SK-N-SH treated with all-trans-retinoic acid at 6 μM for 48 hours (cell line): ENCODE measurements at regions not wholly inside any gene's neighbourhood (a gene's known extent, or its start where the extent isn't known, plus 50 kb on each side); places are given as distances from the start of the nearest gene placed in this dataset.

Experiments
- ATAC-seq: fragments of 200-7000 bp; cut with Tn5 transposase; 3 replicates; pipeline ENCODE4 v1.9.1; 2020; ENCODE audit warnings: mild to moderate bottlenecking, moderate library complexity
- ARNTL ChIP-seq: fragments of 450-650 bp; formaldehyde crosslinking; IDR thresholded peaks from 2 replicates; pipeline ENCODE4 v1.5.0; 2020; ENCODE audit warnings: low read depth, mild to moderate bottlenecking, moderate library complexity, borderline replicate concordance
- BACH2 ChIP-seq: fragments of 250-450 bp; sonication (Bioruptor Pico); IDR thresholded peaks from 2 replicates; pipeline ENCODE4 v1.9.0; 2021; ENCODE audit warnings: mild to moderate bottlenecking, borderline replicate concordance
- CSDC2 ChIP-seq: fragments of 250-450 bp; sonication (Bioruptor Pico); IDR thresholded peaks from 2 replicates; pipeline ENCODE4 v1.5.0; 2020; ENCODE audit warnings: mild to moderate bottlenecking, moderate library complexity
- ESRRG ChIP-seq: fragments of 250-450 bp; sonication (Bioruptor Pico); IDR thresholded peaks from 2 replicates; pipeline ENCODE4 v1.6.1; 2021; ENCODE audit warnings: mild to moderate bottlenecking
- GLIS3 ChIP-seq: fragments of 250-450 bp; sonication (Bioruptor Pico); IDR thresholded peaks from 2 replicates; pipeline ENCODE4 v1.5.0; 2020; ENCODE audit warnings: mild to moderate bottlenecking, moderate library complexity
- ISL1 ChIP-seq: fragments of 250-450 bp; sonication (Bioruptor Pico); IDR thresholded peaks from 2 replicates; pipeline ENCODE4 v2.1.2; 2022; ENCODE audit warnings: mild to moderate bottlenecking, moderate library complexity
- OSR1 ChIP-seq: fragments of 250-450 bp; sonication (Bioruptor Pico); IDR thresholded peaks from 2 replicates; pipeline ENCODE4 v1.8.0; 2022; ENCODE audit warnings: moderate library complexity, mild to moderate bottlenecking, inconsistent platforms
- PATZ1 ChIP-seq: fragments of 250-450 bp; sonication (Bioruptor Pico); IDR thresholded peaks from 2 replicates; pipeline ENCODE4 v1.8.0; 2020; ENCODE audit warnings: mild to moderate bottlenecking, moderate library complexity, borderline replicate concordance
- POU6F1 ChIP-seq: fragments of 250-450 bp; sonication (Bioruptor Pico); IDR thresholded peaks from 2 replicates; pipeline ENCODE4 v1.8.0; 2021; ENCODE audit warnings: low read depth, mild to moderate bottlenecking, moderate library complexity, borderline replicate concordance
- PPARA ChIP-seq: fragments of 250-450 bp; sonication (Bioruptor Pico); IDR thresholded peaks from 2 replicates; pipeline ENCODE4 v1.5.0; 2020; ENCODE audit warnings: mild to moderate bottlenecking, borderline replicate concordance
- RARB ChIP-seq: fragments of 250-450 bp; sonication (Bioruptor Pico); IDR thresholded peaks from 2 replicates; pipeline ENCODE4 v1.8.0; 2021; ENCODE audit warnings: mild to moderate bottlenecking, moderate library complexity
- SNAI2 ChIP-seq: fragments of 250-450 bp; sonication (Bioruptor Pico); IDR thresholded peaks from 2 replicates; pipeline ENCODE4 v1.5.0; 2020; ENCODE audit warnings: mild to moderate bottlenecking, moderate library complexity
- TCF4 ChIP-seq: fragments of 250-450 bp; sonication (Bioruptor Pico); IDR thresholded peaks from 2 replicates; pipeline ENCODE4 v1.8.0; 2021; ENCODE audit warnings: mild to moderate bottlenecking, moderate library complexity, borderline replicate concordance
- TOX ChIP-seq: fragments of 250-450 bp; sonication (Bioruptor Pico); IDR thresholded peaks from 2 replicates; pipeline ENCODE4 v1.8.0; 2021; ENCODE audit warnings: mild to moderate bottlenecking, moderate library complexity, borderline replicate concordance
- TSHZ2 ChIP-seq: fragments of 250-450 bp; sonication (Bioruptor Pico); IDR thresholded peaks from 2 replicates; pipeline ENCODE4 v1.5.0; 2020; ENCODE audit warnings: mild to moderate bottlenecking, moderate library complexity
- ZFP3 ChIP-seq: fragments of 250-450 bp; sonication (Bioruptor Pico); IDR thresholded peaks from 2 replicates; pipeline ENCODE4 v1.5.0; 2020; ENCODE audit warnings: mild to moderate bottlenecking, moderate library complexity
- ZNF565 ChIP-seq: fragments of 450-650 bp; formaldehyde crosslinking; conservative IDR thresholded peaks from 2 replicates; pipeline ENCODE4 v1.5.0; 2020; ENCODE audit warnings: low read depth, mild to moderate bottlenecking, moderate library complexity
- ZNF8 ChIP-seq: fragments of 450-650 bp; formaldehyde crosslinking; IDR thresholded peaks from 2 replicates; pipeline ENCODE4 v1.5.0; 2020; ENCODE audit warnings: mild to moderate bottlenecking, moderate library complexity
- TF ChIP-seq, protein P1 (sequence below): fragments of 250-450 bp; sonication (Bioruptor Pico); IDR thresholded peaks from 2 replicates; pipeline ENCODE4 v1.5.1; 2020; ENCODE audit warnings: low read depth, mild to moderate bottlenecking, moderate library complexity
- TF ChIP-seq, protein P2 (sequence below): fragments of 250-450 bp; sonication (Bioruptor Pico); IDR thresholded peaks from 2 replicates; pipeline ENCODE4 v1.5.1; 2021; ENCODE audit warnings: mild to moderate bottlenecking, moderate library complexity

- no peak for ATAC-seq
- no peak for TF ChIP-seq TSHZ2 (CRISPR knock-in tag)
Observed at GRCh38 chr5:120794121-120794520, 330.0 kb downstream of the PRR16 start.

DNA sequence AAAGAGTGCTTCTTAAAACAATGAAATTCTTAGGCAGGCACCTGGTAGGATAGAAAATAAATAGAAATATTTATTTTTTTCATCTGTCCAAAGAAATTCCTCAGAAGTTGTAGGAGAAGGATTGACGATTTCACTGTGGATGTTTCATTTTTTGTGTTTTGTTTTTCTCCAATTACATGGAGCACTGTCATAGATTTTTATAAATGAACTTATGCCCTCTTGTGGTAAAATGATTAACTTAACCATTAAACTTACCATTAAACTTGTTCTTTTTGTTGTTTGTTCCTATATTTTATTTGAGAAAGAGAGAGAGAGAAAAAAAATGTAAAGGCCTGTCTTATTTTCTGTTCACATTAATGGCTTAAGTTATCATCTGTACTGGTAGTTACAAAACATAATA is 339.2 kb downstream of the PRR16 start:
- peak; percentile 72 for ATAC-seq
- TF ChIP-seq GLIS3 (CRISPR knock-in tag): no peak
- TF ChIP-seq ZNF565 (CRISPR knock-in tag): no peak
- TF ChIP-seq, protein P1, sequence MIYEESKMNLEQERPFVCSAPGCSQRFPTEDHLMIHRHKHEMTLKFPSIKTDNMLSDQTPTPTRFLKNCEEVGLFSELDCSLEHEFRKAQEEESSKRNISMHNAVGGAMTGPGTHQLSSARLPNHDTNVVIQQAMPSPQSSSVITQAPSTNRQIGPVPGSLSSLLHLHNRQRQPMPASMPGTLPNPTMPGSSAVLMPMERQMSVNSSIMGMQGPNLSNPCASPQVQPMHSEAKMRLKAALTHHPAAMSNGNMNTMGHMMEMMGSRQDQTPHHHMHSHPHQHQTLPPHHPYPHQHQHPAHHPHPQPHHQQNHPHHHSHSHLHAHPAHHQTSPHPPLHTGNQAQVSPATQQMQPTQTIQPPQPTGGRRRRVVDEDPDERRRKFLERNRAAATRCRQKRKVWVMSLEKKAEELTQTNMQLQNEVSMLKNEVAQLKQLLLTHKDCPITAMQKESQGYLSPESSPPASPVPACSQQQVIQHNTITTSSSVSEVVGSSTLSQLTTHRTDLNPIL: no peak
- no peak for TF ChIP-seq BACH2 (CRISPR knock-in tag)
- TF ChIP-seq, protein P2, sequence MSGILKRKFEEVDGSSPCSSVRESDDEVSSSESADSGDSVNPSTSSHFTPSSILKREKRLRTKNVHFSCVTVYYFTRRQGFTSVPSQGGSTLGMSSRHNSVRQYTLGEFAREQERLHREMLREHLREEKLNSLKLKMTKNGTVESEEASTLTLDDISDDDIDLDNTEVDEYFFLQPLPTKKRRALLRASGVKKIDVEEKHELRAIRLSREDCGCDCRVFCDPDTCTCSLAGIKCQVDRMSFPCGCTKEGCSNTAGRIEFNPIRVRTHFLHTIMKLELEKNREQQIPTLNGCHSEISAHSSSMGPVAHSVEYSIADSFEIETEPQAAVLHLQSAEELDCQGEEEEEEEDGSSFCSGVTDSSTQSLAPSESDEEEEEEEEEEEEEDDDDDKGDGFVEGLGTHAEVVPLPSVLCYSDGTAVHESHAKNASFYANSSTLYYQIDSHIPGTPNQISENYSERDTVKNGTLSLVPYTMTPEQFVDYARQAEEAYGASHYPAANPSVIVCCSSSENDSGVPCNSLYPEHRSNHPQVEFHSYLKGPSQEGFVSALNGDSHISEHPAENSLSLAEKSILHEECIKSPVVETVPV (CRISPR knock-in tag): no peak
- no peak for TF ChIP-seq ZFP3
- TF ChIP-seq ISL1 (CRISPR knock-in tag): no peak
- no peak for TF ChIP-seq RARB (CRISPR knock-in tag)
- no peak for TF ChIP-seq TSHZ2 (CRISPR knock-in tag)
- no peak for TF ChIP-seq OSR1 (CRISPR knock-in tag)
- no peak for TF ChIP-seq SNAI2 (CRISPR knock-in tag)
- TF ChIP-seq TOX (CRISPR knock-in tag): no peak
- TF ChIP-seq TCF4: no peak
- no peak for TF ChIP-seq POU6F1 (CRISPR knock-in tag)
- TF ChIP-seq PPARA (CRISPR knock-in tag): no peak
- TF ChIP-seq ESRRG (CRISPR knock-in tag): no peak
- TF ChIP-seq ZNF8: no peak
- no peak for TF ChIP-seq PATZ1 (CRISPR knock-in tag)
- no peak for TF ChIP-seq ARNTL (CRISPR knock-in tag)
- TF ChIP-seq CSDC2 (CRISPR knock-in tag): no peak
- TF ChIP-seq, all 23 proteins: peak for 0
